ENCODE measurements at regions not wholly inside any gene's neighbourhood (a gene's known extent, or its start where the extent isn't known, plus 50 kb on each side); places are given as distances from the start of the nearest gene placed in this dataset.

- no peak for DNase-seq (ENCODE audit: extremely low read depth, low read depth)
- H3K4me3 ChIP-seq (replicated peaks; ENCODE audit: low read depth, low read length), result no peak overlapping the region
- TF ChIP-seq CTCF (IDR thresholded peaks at IDR 0.05; ENCODE audit: low read depth, low read length, missing control alignments), result no peak
Measured at GRCh38 chr22:47259049-47259448, 496.6 kb downstream of the TBC1D22A start.

- TF ChIP-seq CTCF (IDR thresholded peaks at IDR 0.05; ENCODE audit: low read depth, low read length, missing control alignments), result no peak
Measured at GRCh38 chr22:47257976-47258375, 495.5 kb downstream of the TBC1D22A start.

GRCh38 chr22:47257566-47257965, 495.1 kb downstream of the TBC1D22A start:
- DNase-seq (ENCODE audit: extremely low read depth, low read depth), result no peak
- H3K4me3 ChIP-seq (replicated peaks; ENCODE audit: low read depth, low read length), result no peak overlapping the region
- no peak for TF ChIP-seq CTCF (IDR thresholded peaks at IDR 0.05; ENCODE audit: low read depth, low read length, missing control alignments)

More at GRCh38 chr22:47257976-47258375, 495.5 kb downstream of the TBC1D22A start:
- DNase-seq (ENCODE audit: extremely low read depth, low read depth), result no peak
- no peak overlapping the region for H3K4me3 ChIP-seq (replicated peaks; ENCODE audit: low read depth, low read length)

- no peak for DNase-seq (ENCODE audit: extremely low read depth, low read depth)
- no peak for TF ChIP-seq CTCF (IDR thresholded peaks at IDR 0.05; ENCODE audit: low read depth, low read length, missing control alignments)
- H3K4me3 ChIP-seq (replicated peaks; ENCODE audit: low read depth, low read length), result no peak overlapping the region
Measured at GRCh38 chr22:47251911-47252310, 489.5 kb downstream of the TBC1D22A start.

GRCh38 chr22:47250995-47251765, 488.7 kb downstream of the TBC1D22A start:
- no peak for TF ChIP-seq CTCF (IDR thresholded peaks at IDR 0.05; ENCODE audit: low read depth, low read length, missing control alignments)
- DNase-seq (ENCODE audit: extremely low read depth, low read depth), result no peak
- no peak overlapping the region for H3K4me3 ChIP-seq (replicated peaks; ENCODE audit: low read depth, low read length)

- no peak for TF ChIP-seq CTCF (IDR thresholded peaks at IDR 0.05; ENCODE audit: low read depth, low read length, missing control alignments)
- no peak overlapping the region for H3K4me3 ChIP-seq (replicated peaks; ENCODE audit: low read depth, low read length)
- no peak for DNase-seq (ENCODE audit: extremely low read depth, low read depth)
Measured at GRCh38 chr22:47249370-47249928, 487.0 kb downstream of the TBC1D22A start.
